H1 (cell line): ENCODE measurements at regions not wholly inside any gene's neighbourhood (a gene's known extent, or its start where the extent isn't known, plus 50 kb on each side); places are given as distances from the start of the nearest gene placed in this dataset.

ENCODE experiments used
- CTCF ChIA-PET: fragments of 300-600 bp; sonication (Branson Sonifier 250); formaldehyde crosslinking; loops from one replicate; lab custom pipeline; 2021; ENCODE audit not compliant: partially characterized antibody; lab: Charles Lee
- POLR2A ChIA-PET: fragments of 300-600 bp; sonication (Branson Sonifier 250); formaldehyde crosslinking; loops from one replicate; lab custom pipeline; 2021; ENCODE audit warnings: inconsistent platforms; ENCODE audit not compliant: partially characterized antibody; lab: Charles Lee
- DNase-seq, 2 experiments: peaks; one replicate each; pipeline versions ENCODE4 v3.0.0 to v3.0.0-alpha.2; 2010 to 2022; ENCODE audit warnings: low spot score in 2 of 2, low read depth in 1 of 2, mixed read lengths in 1 of 2
- FAIRE-seq: peaks from 2 replicates; lab custom pipeline; 2011; peaks lifted over from hg19 to GRCh38; lab: Jason Lieb, UNC
- H2AFZ ChIP-seq: 2 replicates; pipeline ENCODE4 v1.8.1; 2012; ENCODE audit warnings: low read length, inconsistent platforms
- H2AK5ac ChIP-seq: 2 replicates; pipeline ENCODE4 v1.6.1; 2013; ENCODE audit warnings: low read depth, low read length
- H2BK120ac ChIP-seq: replicated peaks from 2 replicates; pipeline ENCODE3; 2013; ENCODE audit warnings: low read depth, low read length, inconsistent platforms
- H2BK12ac ChIP-seq: 2 replicates; pipeline ENCODE4 v1.6.1; 2013; ENCODE audit warnings: low read depth, low read length
- H2BK15ac ChIP-seq: 2 replicates; pipeline ENCODE4 v1.6.1; 2013; ENCODE audit warnings: low read length
- H2BK20ac ChIP-seq: 2 replicates; pipeline ENCODE4 v1.6.1; 2013; ENCODE audit warnings: low read length
- H2BK5ac ChIP-seq: 2 replicates; pipeline ENCODE4 v1.6.1; 2013; ENCODE audit warnings: low read depth, low read length
- H3K14ac ChIP-seq: 2 replicates; pipeline ENCODE4 v1.6.1; 2013; ENCODE audit warnings: inconsistent platforms; ENCODE audit not compliant: insufficient read length
- H3K18ac ChIP-seq: 2 replicates; pipeline ENCODE4 v1.6.1; 2013; ENCODE audit warnings: low read length; ENCODE audit errors: extremely low read depth
- H3K23ac ChIP-seq: 2 replicates; pipeline ENCODE4 v1.6.1; 2013; ENCODE audit warnings: inconsistent platforms; ENCODE audit not compliant: insufficient read length
- H3K23me2 ChIP-seq: 2 replicates; pipeline ENCODE4 v1.6.1; 2013; ENCODE audit warnings: low read depth, low read length
- H3K27ac ChIP-seq: 2 replicates; pipeline ENCODE4 v1.6.1; 2011; ENCODE audit warnings: low read depth, low read length, inconsistent platforms
- H3K27me3 ChIP-seq, 4 experiments: replicated peaks in 1 of 4; 1 replicate in 1 of 4; 2 replicates in 3 of 4; pipeline versions ENCODE4 v1.6.1 to v1.8.1; 2011 to 2013; ENCODE audit warnings: low read length in 3 of 4, mild to moderate bottlenecking in 3 of 4, inconsistent platforms in 2 of 4, mixed read lengths in 2 of 4, moderate library complexity in 1 of 4; ENCODE audit not compliant: control insufficient read depth in 3 of 4, insufficient read depth in 3 of 4; ENCODE audit errors: extremely low read depth in 1 of 4
- H3K36me3 ChIP-seq, 4 experiments: 2 replicates each; pipeline versions ENCODE4 v1.6.1 to v1.8.1; 2011 to 2013; ENCODE audit warnings: mild to moderate bottlenecking in 4 of 4, low read length in 3 of 4, moderate library complexity in 2 of 4, control low read depth in 1 of 4, inconsistent platforms in 1 of 4; ENCODE audit not compliant: insufficient read depth in 4 of 4, control insufficient read depth in 2 of 4
- H3K4ac ChIP-seq: replicated peaks from 2 replicates; pipeline ENCODE3; 2013; ENCODE audit warnings: low read length, low read depth, mixed read lengths, inconsistent platforms; ENCODE audit not compliant: insufficient read length
- H3K4me1 ChIP-seq, 4 experiments: replicated peaks in 1 of 4; 1 replicate in 1 of 4; 2 replicates in 3 of 4; pipeline versions ENCODE4 v1.6.1 to v1.8.1; 2011 to 2013; ENCODE audit warnings: low read length in 3 of 4, inconsistent platforms in 2 of 4, mixed read lengths in 1 of 4; ENCODE audit not compliant: insufficient read depth in 4 of 4, control insufficient read depth in 3 of 4
- H3K4me2 ChIP-seq, 2 experiments: 2 replicates each; pipeline versions ENCODE4 v1.6.1 to v1.8.1; 2011 to 2013; ENCODE audit warnings: low read depth in 2 of 2, low read length in 2 of 2, control low read depth in 1 of 2, inconsistent platforms in 1 of 2, mild to moderate bottlenecking in 1 of 2; ENCODE audit not compliant: insufficient read depth in 1 of 2
- H3K4me3 ChIP-seq, 4 experiments: fragments of 200-600, 300-600 bp in 1 of 4; sonication (generic), shearing (Covaris generic), sonication (Bioruptor Twin) in 1 of 4; 2 replicates each; pipeline versions ENCODE4 v1.5.1 to v1.8.1; 2011 to 2016; ENCODE audit warnings: low read length in 4 of 4, low read depth in 3 of 4, control low read depth in 2 of 4, inconsistent platforms in 2 of 4, mild to moderate bottlenecking in 2 of 4, mixed read lengths in 1 of 4, moderate library complexity in 1 of 4; ENCODE audit not compliant: insufficient read depth in 2 of 4; ENCODE audit errors: extremely low read depth in 1 of 4
- H3K56ac ChIP-seq: replicated peaks from 2 replicates; pipeline ENCODE3; 2013; ENCODE audit warnings: low read depth, mild to moderate bottlenecking, mixed read lengths, low read length, inconsistent platforms; ENCODE audit not compliant: insufficient read length
- H3K79me1 ChIP-seq: 2 replicates; pipeline ENCODE4 v1.6.1; 2013; ENCODE audit warnings: low read depth, low read length, control low read depth
- H3K79me2 ChIP-seq, 2 experiments: 2 replicates each; pipeline versions ENCODE4 v1.6.1 to v1.8.1; 2012 to 2013; ENCODE audit warnings: low read length in 2 of 2, mild to moderate bottlenecking in 2 of 2, inconsistent platforms in 1 of 2; ENCODE audit not compliant: insufficient read depth in 2 of 2, control insufficient read depth in 1 of 2
- H3K9ac ChIP-seq, 4 experiments: replicated peaks in 1 of 4; 1 replicate in 1 of 4; 2 replicates in 3 of 4; pipeline versions ENCODE4 v1.6.1 to v1.8.1; 2011 to 2013; ENCODE audit warnings: low read depth in 3 of 4, low read length in 3 of 4, control low read depth in 2 of 4, mild to moderate bottlenecking in 2 of 4, moderate library complexity in 2 of 4, inconsistent platforms in 1 of 4; ENCODE audit errors: extremely low read depth in 1 of 4
- H3K9me3 ChIP-seq, 2 experiments: 2 replicates each; pipeline versions ENCODE4 v1.6.1 to v1.8.1; 2012 to 2013; ENCODE audit warnings: mild to moderate bottlenecking in 2 of 2, moderate library complexity in 2 of 2, control low read depth in 1 of 2, inconsistent platforms in 1 of 2, low read depth in 1 of 2, low read length in 1 of 2, mixed read lengths in 1 of 2; ENCODE audit not compliant: insufficient read depth in 2 of 2
- H4K20me1 ChIP-seq, 2 experiments: replicated peaks in 1 of 2; 2 replicates each; pipeline versions ENCODE3 to v1.8.1; 2011 to 2013; ENCODE audit warnings: inconsistent platforms in 2 of 2, low read length in 2 of 2, mild to moderate bottlenecking in 1 of 2; ENCODE audit not compliant: insufficient read depth in 2 of 2, control insufficient read depth in 1 of 2
- H4K5ac ChIP-seq: 2 replicates; pipeline ENCODE4 v1.6.1; 2013; ENCODE audit warnings: low read length, low read depth, mixed read lengths, inconsistent platforms; ENCODE audit not compliant: insufficient read length
- H4K8ac ChIP-seq: 2 replicates; pipeline ENCODE4 v1.8.0; 2013; ENCODE audit warnings: mild to moderate bottlenecking, moderate library complexity, low read length, inconsistent platforms; ENCODE audit not compliant: insufficient read depth; ENCODE audit errors: extremely low read depth
- H4K91ac ChIP-seq: replicated peaks from 2 replicates; pipeline ENCODE3; 2013; ENCODE audit warnings: low read length, mixed read lengths, inconsistent platforms; ENCODE audit not compliant: insufficient read length
- ASH2L ChIP-seq: fragments of 200-600, 300-600 bp; sonication (generic); IDR thresholded peaks from one replicate; pipeline ENCODE4 v1.7.1; 2017; ENCODE audit warnings: low read length
- BACH1 ChIP-seq: IDR thresholded peaks from 2 replicates; pipeline ENCODE4 v1.6.1; 2012; ENCODE audit warnings: low read length, improper control_type of control experiment
- CBX5 ChIP-seq: fragments of 300-800, 300-1000 bp; sonication (generic); IDR thresholded peaks from 2 replicates; pipeline ENCODE4 v1.7.1; 2016; ENCODE audit warnings: antibody characterized with exemption, low read length, low read depth
- CBX8 ChIP-seq: fragments of 300-800, 300-1000 bp; sonication (generic); IDR thresholded peaks from 2 replicates; pipeline ENCODE4 v1.7.1; 2016; ENCODE audit warnings: low read depth, low read length, borderline replicate concordance
- CEBPB ChIP-seq: IDR thresholded peaks from 2 replicates; pipeline ENCODE4 v1.6.1; 2012; ENCODE audit warnings: low read depth, low read length
- CREB1 ChIP-seq: IDR thresholded peaks from 2 replicates; pipeline ENCODE4 v1.6.1; 2012; ENCODE audit warnings: inconsistent platforms
- EP300 ChIP-seq, 2 experiments: IDR thresholded peaks; 1 replicate in 1 of 2; 2 replicates in 1 of 2; pipeline ENCODE4 v1.6.1; 2011 to 2012; ENCODE audit warnings: low read depth in 2 of 2, low read length in 2 of 2, mild to moderate bottlenecking in 2 of 2, borderline replicate concordance in 1 of 2, inconsistent platforms in 1 of 2, moderate library complexity in 1 of 2
- MAFK ChIP-seq: IDR thresholded peaks from 2 replicates; pipeline ENCODE4 v1.6.1; 2012; ENCODE audit warnings: low read depth, mild to moderate bottlenecking, improper control_type of control experiment, low read length
- NANOG ChIP-seq: IDR thresholded peaks from 2 replicates; pipeline ENCODE4 v1.6.1; 2011; ENCODE audit warnings: low read length, low read depth, mild to moderate bottlenecking, inconsistent platforms; ENCODE audit not compliant: insufficient read depth, poor library complexity, severe bottlenecking
- PHF8 ChIP-seq: fragments of 200-600 bp; sonication (generic); conservative IDR thresholded peaks from 2 replicates; pipeline ENCODE4 v1.7.1; 2012; ENCODE audit warnings: low read depth, mild to moderate bottlenecking, inconsistent platforms, low read length, moderate library complexity
- POLR2A ChIP-seq, 2 experiments: IDR thresholded peaks; 1 replicate in 1 of 2; 2 replicates in 1 of 2; pipeline ENCODE4 v1.6.1; 2011; ENCODE audit warnings: low read depth in 2 of 2, low read length in 2 of 2, mild to moderate bottlenecking in 2 of 2; ENCODE audit errors: control extremely low read depth in 1 of 2
- POU5F1 ChIP-seq: IDR thresholded peaks from 2 replicates; pipeline ENCODE4 v1.6.1; 2011; ENCODE audit warnings: low read depth, mild to moderate bottlenecking, low read length, moderate library complexity
- RBBP5 ChIP-seq: IDR thresholded peaks from 2 replicates; pipeline ENCODE4 v1.7.1; 2012; ENCODE audit warnings: low read depth, mild to moderate bottlenecking, inconsistent platforms, low read length, moderate library complexity, borderline replicate concordance
- SAP30 ChIP-seq: fragments of 300-600 bp; sonication (generic); IDR thresholded peaks from 2 replicates; pipeline ENCODE4 v1.7.1; 2012; ENCODE audit warnings: low read length, moderate library complexity, mild to moderate bottlenecking, inconsistent platforms; ENCODE audit not compliant: insufficient read depth, insufficient replicate concordance
- SIX5 ChIP-seq: IDR thresholded peaks from 2 replicates; pipeline ENCODE4 v1.6.1; 2011; ENCODE audit warnings: mild to moderate bottlenecking, low read depth, low read length
- SP2 ChIP-seq: IDR thresholded peaks from 2 replicates; pipeline ENCODE4 v1.6.1; 2012; ENCODE audit warnings: mild to moderate bottlenecking, low read length, inconsistent platforms
- SP4 ChIP-seq: IDR thresholded peaks from 2 replicates; pipeline ENCODE4 v1.6.1; 2012; ENCODE audit warnings: low read length, inconsistent platforms
- TAF1 ChIP-seq: IDR thresholded peaks from 2 replicates; pipeline ENCODE4 v1.6.1; 2011; ENCODE audit warnings: mild to moderate bottlenecking, low read depth, low read length

DNA sequence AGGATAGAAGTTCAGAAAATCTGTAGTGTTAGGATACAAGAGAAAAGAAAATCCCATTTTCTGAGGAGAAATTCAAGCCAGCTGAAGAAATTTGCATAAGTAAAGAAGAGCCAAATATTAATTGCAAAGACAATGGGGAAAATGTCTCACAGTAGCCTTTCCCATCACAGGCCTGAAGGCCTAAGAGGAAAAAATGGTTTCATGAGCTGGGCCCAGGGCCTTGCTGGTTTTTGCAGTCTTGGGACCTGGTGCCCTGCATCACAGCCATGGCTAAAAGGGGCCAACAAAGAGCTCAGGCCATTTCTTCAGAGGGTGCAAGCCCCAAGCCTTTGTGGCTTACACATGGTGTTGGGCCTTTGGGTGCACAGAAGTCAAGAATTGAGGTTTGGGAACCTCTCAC lies 413.6 kb upstream of the CYRIA start:
- no peak overlapping the region for H3K4me2 ChIP-seq
- no peak overlapping the region for H2BK5ac ChIP-seq
- no peak overlapping the region for H2BK15ac ChIP-seq
- H3K4me1 ChIP-seq = no peaks in the 10 kb centered on the region
- H4K20me1 ChIP-seq = no peaks in the 10 kb centered on the region
- H4K91ac ChIP-seq = no peak overlapping the region
- H3K4me3 ChIP-seq = no peak overlapping the region
- H3K23me2 ChIP-seq = no peaks in the 10 kb centered on the region
- no peak overlapping the region for H3K14ac ChIP-seq
- ChIA-PET POLR2A (no interaction called here), CTCF (no interaction called here)
- H3K9ac ChIP-seq = no peak overlapping the region
- no peak overlapping the region for H4K8ac ChIP-seq
- H4K5ac ChIP-seq = no peak overlapping the region
- H3K79me2 ChIP-seq = no peaks in the 10 kb centered on the region
- H2BK120ac ChIP-seq = no peak overlapping the region
- H3K36me3 ChIP-seq = no peaks in the 10 kb centered on the region
- no peak overlapping the region for H3K27ac ChIP-seq
- no peaks in the 10 kb centered on the region for H3K79me1 ChIP-seq
- no peak overlapping the region for H3K56ac ChIP-seq
- no peak overlapping the region for H3K4ac ChIP-seq
- DNase-seq = no peak
- no peak overlapping the region for H2BK20ac ChIP-seq
- no peak overlapping the region for H3K23ac ChIP-seq
- FAIRE-seq = no peak
- peaks cover 16 to 20% of the 10 kb centered on the region in 2 experiments for H3K9me3 ChIP-seq
- H3K27me3 ChIP-seq = no peaks in the 10 kb centered on the region
- no peak overlapping the region for H2AK5ac ChIP-seq
- no peak overlapping the region for H2AFZ ChIP-seq
- no peak overlapping the region for H2BK12ac ChIP-seq
- H3K18ac ChIP-seq = no peak overlapping the region
- no peak for TF ChIP-seq CEBPB
- no peak for TF ChIP-seq MAFK
- no peak for TF ChIP-seq CREB1
- TF ChIP-seq CBX8 = no peak
- TF ChIP-seq EP300 (IDR thresholded peaks at IDR 0.05; ENCODE audit: borderline replicate concordance in 1 of 2, low read depth in 2 of 2, low read length in 2 of 2) = no peak
- TF ChIP-seq POU5F1 = no peak
- no peak for TF ChIP-seq TAF1
- no peak for TF ChIP-seq ASH2L
- TF ChIP-seq RBBP5 = no peak
- no peak for TF ChIP-seq NANOG
- no peak for TF ChIP-seq SP4
- no peak for TF ChIP-seq CBX5
- no peak for TF ChIP-seq SAP30
- no peak for TF ChIP-seq SIX5
- TF ChIP-seq SP2 = no peak
- no peak for TF ChIP-seq POLR2A (IDR thresholded peaks at IDR 0.05; ENCODE audit: control extremely low read depth in 1 of 2, low read depth in 2 of 2, low read length in 2 of 2)
- no peak for TF ChIP-seq BACH1
- TF ChIP-seq PHF8 = no peak
- TF ChIP-seq, all 59 proteins: peak for 0
